ENCODE measurements at regions not wholly inside any gene's neighbourhood (a gene's known extent, or its start where the extent isn't known, plus 50 kb on each side); places are given as distances from the start of the nearest gene placed in this dataset.

- TF ChIP-seq, protein P1, sequence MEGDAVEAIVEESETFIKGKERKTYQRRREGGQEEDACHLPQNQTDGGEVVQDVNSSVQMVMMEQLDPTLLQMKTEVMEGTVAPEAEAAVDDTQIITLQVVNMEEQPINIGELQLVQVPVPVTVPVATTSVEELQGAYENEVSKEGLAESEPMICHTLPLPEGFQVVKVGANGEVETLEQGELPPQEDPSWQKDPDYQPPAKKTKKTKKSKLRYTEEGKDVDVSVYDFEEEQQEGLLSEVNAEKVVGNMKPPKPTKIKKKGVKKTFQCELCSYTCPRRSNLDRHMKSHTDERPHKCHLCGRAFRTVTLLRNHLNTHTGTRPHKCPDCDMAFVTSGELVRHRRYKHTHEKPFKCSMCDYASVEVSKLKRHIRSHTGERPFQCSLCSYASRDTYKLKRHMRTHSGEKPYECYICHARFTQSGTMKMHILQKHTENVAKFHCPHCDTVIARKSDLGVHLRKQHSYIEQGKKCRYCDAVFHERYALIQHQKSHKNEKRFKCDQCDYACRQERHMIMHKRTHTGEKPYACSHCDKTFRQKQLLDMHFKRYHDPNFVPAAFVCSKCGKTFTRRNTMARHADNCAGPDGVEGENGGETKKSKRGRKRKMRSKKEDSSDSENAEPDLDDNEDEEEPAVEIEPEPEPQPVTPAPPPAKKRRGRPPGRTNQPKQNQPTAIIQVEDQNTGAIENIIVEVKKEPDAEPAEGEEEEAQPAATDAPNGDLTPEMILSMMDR (conservative IDR thresholded peaks at IDR 0.05 in 1 of 2, IDR thresholded peaks at IDR 0.05 in 1 of 2; ENCODE audit: extremely low read depth in 1 of 2, insufficient read depth in 1 of 2, low read depth in 1 of 2, low read length in 2 of 2), result no peak
- no peak for TF ChIP-seq EZH2 (IDR thresholded peaks at IDR 0.05; ENCODE audit: borderline replicate concordance, low read length)
These were observed 473.9 kb downstream of the BCL11B start for GRCh38 chr14:98798099-98798498.

Measured in mammary epithelial cell (primary cell).